ENCODE measurements at regions not wholly inside any gene's neighbourhood (a gene's known extent, or its start where the extent isn't known, plus 50 kb on each side); places are given as distances from the start of the nearest gene placed in this dataset.

DNA sequence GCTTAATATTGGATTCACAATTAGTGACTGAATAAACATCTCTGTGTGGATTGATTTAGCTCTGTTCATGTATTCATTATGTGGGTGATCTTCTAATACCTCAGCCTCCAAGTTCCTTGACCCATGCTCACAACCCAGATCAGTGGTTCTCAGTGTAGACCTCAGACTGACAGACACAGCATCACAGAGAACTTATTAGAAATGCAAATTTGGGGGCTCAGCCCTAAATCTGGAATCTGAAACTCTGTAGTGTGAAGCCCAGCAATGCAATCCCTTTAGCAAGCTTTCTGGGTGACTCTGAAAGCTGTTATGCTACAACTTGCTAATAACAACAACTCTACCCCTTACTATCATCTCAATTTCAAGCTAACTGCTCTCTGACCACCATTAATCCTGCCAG is 273.1 kb upstream of the FANCL start:
- Histone ChIP-seq H3K4me3 (no peak overlapping the region), H3K27me3 (ENCODE audit: low read depth) (no peaks in the 10 kb centered on the region), H3K36me3 (no peaks in the 10 kb centered on the region), H3K4me1 (no peaks in the 10 kb centered on the region), H3K9me3 (no peaks in the 10 kb centered on the region), H3K27ac (no peak overlapping the region)
- intact Hi-C loops (cut with DNase I): no loop called here
- no peak for DNase-seq
- no peak for ATAC-seq
- TF ChIP-seq, protein P1, sequence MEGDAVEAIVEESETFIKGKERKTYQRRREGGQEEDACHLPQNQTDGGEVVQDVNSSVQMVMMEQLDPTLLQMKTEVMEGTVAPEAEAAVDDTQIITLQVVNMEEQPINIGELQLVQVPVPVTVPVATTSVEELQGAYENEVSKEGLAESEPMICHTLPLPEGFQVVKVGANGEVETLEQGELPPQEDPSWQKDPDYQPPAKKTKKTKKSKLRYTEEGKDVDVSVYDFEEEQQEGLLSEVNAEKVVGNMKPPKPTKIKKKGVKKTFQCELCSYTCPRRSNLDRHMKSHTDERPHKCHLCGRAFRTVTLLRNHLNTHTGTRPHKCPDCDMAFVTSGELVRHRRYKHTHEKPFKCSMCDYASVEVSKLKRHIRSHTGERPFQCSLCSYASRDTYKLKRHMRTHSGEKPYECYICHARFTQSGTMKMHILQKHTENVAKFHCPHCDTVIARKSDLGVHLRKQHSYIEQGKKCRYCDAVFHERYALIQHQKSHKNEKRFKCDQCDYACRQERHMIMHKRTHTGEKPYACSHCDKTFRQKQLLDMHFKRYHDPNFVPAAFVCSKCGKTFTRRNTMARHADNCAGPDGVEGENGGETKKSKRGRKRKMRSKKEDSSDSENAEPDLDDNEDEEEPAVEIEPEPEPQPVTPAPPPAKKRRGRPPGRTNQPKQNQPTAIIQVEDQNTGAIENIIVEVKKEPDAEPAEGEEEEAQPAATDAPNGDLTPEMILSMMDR (IDR thresholded peaks at IDR 0.05): no peak

DNA sequence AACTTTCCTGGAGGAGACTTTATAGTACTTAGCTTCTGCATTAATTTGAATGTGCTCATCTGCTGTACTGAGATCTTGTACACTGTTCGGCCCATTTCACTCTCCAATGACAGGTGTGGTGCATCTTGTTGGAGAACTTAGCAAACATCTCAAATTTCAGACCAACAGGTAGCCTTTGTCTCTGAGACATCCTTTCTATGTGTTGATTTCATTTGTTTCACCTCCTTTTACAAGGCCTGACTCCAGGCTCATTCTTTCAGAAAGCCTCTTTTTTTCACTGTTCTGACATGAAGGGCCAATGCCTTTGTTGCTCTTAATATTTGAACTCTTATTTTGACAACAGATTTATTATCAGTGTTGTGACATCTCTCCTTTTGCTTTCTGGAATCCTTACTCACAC is 271.8 kb upstream of the FANCL start:
- H3K4me1 ChIP-seq: no peaks in the 10 kb centered on the region
- ATAC-seq (no peak), DNase-seq (no peak)
- intact Hi-C loops (cut with DNase I): no loop called here
- TF ChIP-seq, protein P1 (IDR thresholded peaks at IDR 0.05): no peak
- H3K9me3 ChIP-seq: no peaks in the 10 kb centered on the region
- H3K27me3 ChIP-seq (ENCODE audit: low read depth): no peaks in the 10 kb centered on the region
- no peaks in the 10 kb centered on the region for H3K36me3 ChIP-seq
- H3K4me3 ChIP-seq: no peak overlapping the region
- no peak overlapping the region for H3K27ac ChIP-seq

DNA sequence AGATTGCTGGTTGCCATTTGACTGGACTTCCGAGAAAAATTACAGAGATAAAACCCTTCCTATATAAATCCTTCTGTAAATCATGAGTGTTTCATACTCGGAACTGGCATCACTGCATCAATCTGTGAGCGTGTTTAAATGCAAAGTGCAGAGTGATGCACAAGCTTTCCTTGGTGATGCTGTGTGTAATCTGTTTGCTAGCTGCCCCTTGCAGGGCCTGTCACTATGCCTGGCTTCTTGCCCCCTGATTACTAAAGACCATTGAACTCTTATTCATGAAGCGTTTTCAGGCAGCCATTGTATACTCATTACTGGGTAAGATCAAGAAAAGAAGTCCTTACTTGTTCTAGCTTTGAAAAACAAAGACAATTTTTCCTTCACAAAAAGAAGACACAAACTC is 266.9 kb upstream of the FANCL start:
- no peak overlapping the region for H3K27ac ChIP-seq
- intact Hi-C loops (cut with DNase I): no loop called here
- no peak overlapping the region for H3K4me3 ChIP-seq
- no peak for DNase-seq
- no peak for ATAC-seq
- TF ChIP-seq, protein P1 (IDR thresholded peaks at IDR 0.05): no peak
- no peaks in the 10 kb centered on the region for H3K27me3 ChIP-seq (ENCODE audit: low read depth)
- H3K9me3 ChIP-seq: no peaks in the 10 kb centered on the region
- no peaks in the 10 kb centered on the region for H3K4me1 ChIP-seq
- H3K36me3 ChIP-seq: no peaks in the 10 kb centered on the region

GRCh38 chr2:58503918-58504317 is 262.8 kb upstream of the FANCL start:
- intact Hi-C loops (cut with DNase I): no loop called here
- ATAC-seq (no peak), DNase-seq (no peak)
- Histone ChIP-seq H3K9me3 (no peaks in the 10 kb centered on the region), H3K27me3 (ENCODE audit: low read depth) (no peaks in the 10 kb centered on the region), H3K4me1 (no peaks in the 10 kb centered on the region), H3K27ac (no peak overlapping the region), H3K4me3 (no peak overlapping the region), H3K36me3 (no peaks in the 10 kb centered on the region)
- TF ChIP-seq, protein P1 (IDR thresholded peaks at IDR 0.05): no peak

- TF ChIP-seq, protein P1 (IDR thresholded peaks at IDR 0.05): no peak
- H3K27me3 ChIP-seq (ENCODE audit: low read depth): no peaks in the 10 kb centered on the region
- no peaks in the 10 kb centered on the region for H3K9me3 ChIP-seq
- ATAC-seq: no peak
- intact Hi-C loops (cut with DNase I): no loop called here
- no peak overlapping the region for H3K4me3 ChIP-seq
- no peak for DNase-seq
- H3K4me1 ChIP-seq: no peaks in the 10 kb centered on the region
- no peaks in the 10 kb centered on the region for H3K36me3 ChIP-seq
- H3K27ac ChIP-seq: no peak overlapping the region
Observed at GRCh38 chr2:58502931-58503330, 261.8 kb upstream of the FANCL start.
